NCI-H82 (cell line): ENCODE measurements at regions not wholly inside any gene's neighbourhood (a gene's known extent, or its start where the extent isn't known, plus 50 kb on each side); places are given as distances from the start of the nearest gene placed in this dataset.
"Not testable (repeated sequence)": the region's sequence is repeated elsewhere in the genome, so short reads cannot be mapped to it uniquely, and the experiment has no call there.

Source experiments
- DNase-seq: peaks from one replicate; lab custom pipeline; 2025; lab: John Stamatoyannopoulos, UW

DNA sequence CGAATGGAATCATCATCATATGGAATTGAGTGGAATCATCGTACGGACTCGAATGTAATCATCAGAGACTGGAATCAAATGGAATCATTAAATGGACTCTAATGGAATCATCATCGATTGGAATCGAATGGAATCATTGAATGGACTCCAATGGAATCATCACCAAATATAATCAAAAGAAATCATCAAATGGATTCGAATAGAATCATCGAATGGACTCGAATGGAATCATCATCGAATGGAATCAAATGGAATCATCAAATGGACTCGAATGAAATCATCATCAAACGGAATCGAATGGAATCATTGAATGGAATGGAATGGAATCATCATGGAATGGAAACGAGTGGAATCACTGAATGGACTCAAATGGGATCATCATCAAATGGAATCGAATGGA is 233.5 kb downstream of the SHCBP1 start:
- not testable (repeated sequence) for DNase-seq

DNA sequence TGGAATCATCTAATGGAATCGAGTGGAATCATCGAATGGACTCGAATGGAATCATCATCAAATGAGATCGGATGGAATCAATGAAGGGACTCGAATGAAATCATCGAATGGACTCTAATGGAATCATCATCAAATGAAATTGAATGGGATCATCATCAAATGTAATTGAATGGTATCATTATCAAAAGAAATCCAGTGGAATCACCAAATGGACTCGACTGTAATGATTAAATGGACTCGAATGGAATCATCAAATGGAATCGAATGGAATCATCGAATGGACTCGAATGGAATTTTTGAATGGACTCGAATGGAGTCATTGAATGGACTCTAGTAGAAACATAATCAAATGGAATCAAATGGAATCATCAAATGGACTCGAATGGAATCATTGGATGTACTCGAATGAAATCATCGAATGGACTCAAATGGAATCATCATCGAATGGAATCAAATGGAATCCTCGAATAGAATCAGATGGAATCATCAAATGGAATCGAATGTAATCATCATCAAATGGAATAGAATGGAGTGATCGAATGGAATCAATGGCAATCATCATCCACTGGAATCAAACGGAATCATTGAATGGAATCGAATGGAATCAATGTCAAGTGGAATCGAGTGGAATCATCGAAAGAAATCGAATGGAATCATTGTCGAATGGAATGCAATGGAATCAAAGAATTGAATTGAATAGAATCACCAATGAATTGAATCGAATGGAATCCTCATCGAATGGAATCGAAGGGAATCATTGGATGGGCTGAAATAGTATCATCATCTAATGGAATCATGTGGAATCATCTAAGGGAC is 234.2 kb downstream of the SHCBP1 start:
- not testable (repeated sequence) for DNase-seq

DNA sequence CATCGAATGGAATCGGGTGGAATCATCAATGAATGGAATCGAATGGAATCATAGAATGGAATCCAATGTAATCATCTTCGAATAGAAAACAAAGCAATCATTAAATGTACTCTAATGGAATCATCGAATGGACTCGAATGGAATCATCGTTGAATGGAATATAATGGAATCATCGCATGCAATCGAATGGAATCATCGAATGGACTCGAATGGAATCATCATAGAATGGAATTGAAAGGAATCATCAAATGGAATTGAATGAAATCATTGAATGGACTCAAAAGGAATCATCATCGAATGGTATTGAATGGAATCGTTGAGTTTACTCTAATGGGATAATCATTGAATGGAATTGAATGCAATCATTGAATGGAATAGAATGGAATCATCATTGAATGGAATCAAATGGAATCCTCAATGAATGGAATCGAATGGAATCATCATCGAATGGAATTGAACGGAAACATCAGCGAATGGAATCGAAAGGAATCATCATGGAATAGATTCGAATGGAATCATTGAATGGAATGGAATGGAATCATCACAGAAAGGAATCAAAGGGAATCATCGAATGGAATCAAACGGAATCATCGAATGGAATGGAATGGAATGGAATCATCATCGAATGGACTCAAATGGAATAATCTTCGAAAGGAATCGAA is 234.9 kb downstream of the SHCBP1 start:
- not testable (repeated sequence) for DNase-seq

DNA sequence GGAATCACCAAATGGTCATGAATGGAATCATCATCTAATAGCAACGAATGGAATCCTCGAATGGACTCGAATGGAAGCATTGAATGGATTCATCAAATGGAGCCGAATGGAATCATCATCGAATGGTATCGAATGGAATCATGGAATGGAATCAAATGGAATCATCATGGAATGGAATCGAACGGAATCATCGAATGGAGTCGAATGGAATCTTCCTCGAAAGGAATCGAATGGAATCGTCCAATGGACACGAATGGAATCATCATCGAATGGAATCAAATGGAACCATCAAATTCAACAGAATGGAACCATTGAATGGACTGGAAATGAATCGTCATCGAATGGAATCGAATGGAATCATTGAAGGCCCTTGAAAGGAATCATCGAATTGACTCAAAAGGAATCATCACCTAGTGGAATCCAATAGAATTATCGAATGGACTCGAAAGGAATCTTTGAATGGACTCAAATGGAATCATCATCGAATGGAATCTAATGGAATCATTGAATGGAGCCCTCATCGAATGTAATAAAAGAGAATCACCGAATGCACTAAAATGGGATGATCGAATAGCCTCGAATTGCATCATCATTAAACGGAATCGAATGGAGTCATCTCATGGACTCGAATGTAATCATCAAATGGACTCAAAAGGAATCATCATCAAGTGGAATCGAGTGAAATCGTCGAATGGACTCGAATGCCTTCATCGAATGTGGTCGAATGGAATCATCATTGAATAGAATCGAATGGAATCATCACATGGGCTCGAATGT is 236.7 kb downstream of the SHCBP1 start:
- not testable (repeated sequence) for DNase-seq

DNA sequence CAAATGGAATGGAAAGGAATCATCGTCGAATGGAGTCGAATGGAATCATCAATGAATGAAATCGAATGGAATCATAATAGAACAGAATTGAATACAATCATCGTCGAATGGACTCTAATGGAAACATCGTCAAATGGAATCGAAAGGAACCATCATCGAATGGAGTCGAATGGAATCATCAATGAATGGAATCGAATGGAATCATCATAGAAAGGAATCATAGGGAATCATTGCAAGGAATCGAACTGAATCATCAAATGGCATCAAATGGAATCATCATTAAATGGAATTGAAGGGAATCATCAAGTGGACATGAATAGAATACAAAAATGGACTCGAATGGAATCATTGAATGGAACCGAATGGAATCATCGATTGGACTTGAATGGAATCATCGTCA is 237.6 kb downstream of the SHCBP1 start:
- DNase-seq, result not testable (repeated sequence)

DNA sequence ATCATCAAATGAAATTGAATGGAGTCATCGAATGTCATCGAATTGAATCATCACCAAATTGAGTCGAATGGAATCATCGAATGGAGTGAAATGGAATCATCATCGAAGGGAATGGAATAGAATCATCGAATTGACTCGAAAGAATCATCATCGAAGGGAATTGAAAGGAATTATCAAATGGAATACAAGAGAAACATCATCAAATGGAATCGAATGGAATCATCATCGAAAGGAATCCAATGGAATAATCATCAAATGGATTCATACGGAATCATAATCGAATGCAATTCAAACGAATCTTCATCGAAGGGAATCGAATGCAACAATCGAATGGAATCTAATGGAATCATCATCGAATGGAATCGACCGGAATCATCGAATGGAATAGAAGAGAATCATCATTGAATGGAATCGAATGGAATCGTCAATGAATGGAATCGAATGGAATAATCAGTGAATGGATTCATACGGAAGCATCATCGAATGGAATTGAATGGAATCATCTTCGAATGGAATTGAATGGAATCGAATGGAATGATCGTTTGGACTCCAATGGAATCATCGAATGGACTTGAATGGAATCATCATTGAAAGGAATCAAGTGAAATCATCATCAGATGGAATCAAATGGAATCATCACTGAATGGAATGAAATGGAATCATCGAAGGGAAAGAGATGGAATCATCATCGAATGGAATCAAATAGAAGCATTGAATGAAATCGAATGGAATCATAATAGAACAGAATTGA is 238.2 kb downstream of the SHCBP1 start:
- not testable (repeated sequence) for DNase-seq

DNA sequence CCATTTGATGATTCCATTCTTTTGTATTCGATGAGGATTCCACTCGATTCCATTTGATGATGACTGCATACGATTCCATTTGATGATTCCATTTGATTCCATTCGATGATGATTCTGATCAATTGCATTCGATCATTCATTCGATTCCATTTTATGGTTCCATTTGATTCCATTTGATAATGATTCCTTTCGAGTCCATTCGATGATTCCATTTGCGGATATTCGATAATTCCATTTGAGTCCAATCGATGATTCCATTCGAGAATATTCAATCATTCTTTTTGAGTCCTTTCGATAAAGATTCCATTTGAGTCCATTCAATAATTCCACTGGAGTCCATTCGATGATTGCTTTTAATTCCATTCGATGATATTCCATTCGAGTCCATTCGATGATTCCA is 239.1 kb downstream of the SHCBP1 start:
- DNase-seq, result not testable (repeated sequence)

DNA sequence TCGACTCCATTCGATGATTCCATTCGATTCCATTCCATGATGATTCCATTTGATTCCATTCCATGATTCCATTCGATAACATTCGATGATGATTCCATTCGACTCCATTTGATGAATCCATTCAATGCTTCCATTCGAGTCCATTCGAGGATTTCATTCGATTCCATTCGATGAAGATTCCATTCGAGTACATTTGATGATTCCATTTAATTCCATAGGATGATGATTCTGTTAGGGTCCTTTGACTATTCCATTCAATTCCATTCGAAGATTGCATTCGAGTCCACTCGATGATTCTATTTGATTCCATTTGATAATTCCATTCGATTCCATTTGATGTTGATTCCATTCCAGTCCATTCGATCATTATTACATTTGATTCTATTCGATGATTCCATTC is 239.8 kb downstream of the SHCBP1 start:
- not testable (repeated sequence) for DNase-seq
